ENCODE measurements at regions not wholly inside any gene's neighbourhood (a gene's known extent, or its start where the extent isn't known, plus 50 kb on each side); places are given as distances from the start of the nearest gene placed in this dataset.
A peak's percentile ranks its signal among the peaks of the same experiment; 100 is the strongest.

DNA sequence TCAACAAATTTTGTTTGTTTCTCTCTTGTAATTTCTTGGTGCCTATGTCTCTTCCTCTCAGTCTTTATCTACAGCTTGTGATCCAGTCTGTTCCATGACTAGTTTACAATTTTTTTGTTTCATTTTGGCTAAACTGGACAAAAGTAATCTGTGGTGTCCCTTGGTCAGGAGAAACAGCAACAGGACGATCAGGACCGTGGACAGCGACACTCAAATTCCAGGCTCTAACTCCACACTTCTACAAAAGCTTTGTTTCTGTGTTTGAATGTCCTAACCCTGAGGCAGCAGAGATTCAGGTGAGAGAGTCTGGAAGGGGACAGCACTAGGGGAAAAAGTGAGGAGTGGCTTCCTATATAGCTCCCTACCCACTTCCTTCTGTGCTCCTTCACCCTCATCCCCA, 593.3 kb upstream of the FANCL start (continued):
- TF ChIP-seq CHD7 (IDR thresholded peaks at IDR 0.05; ENCODE audit: insufficient replicate concordance, low read length) (peak; percentile 50), YY1 (IDR thresholded peaks at IDR 0.05; ENCODE audit: low read depth, low read length) (no peak), SP2 (IDR thresholded peaks at IDR 0.05; ENCODE audit: low read length) (no peak), TAF1 (IDR thresholded peaks at IDR 0.05; ENCODE audit: low read depth, low read length) (no peak), TEAD4 (IDR thresholded peaks at IDR 0.05; ENCODE audit: low read depth, low read length) (peak; percentile 99), ATF3 (IDR thresholded peaks at IDR 0.05; ENCODE audit: insufficient read depth, low read depth, low read length) (no peak), FOSL1 (IDR thresholded peaks at IDR 0.05; ENCODE audit: insufficient read depth, low read depth, low read length) (no peak), SAP30 (IDR thresholded peaks at IDR 0.05; ENCODE audit: insufficient read depth, insufficient replicate concordance, low read length) (no peak), HDAC2 (IDR thresholded peaks at IDR 0.05; ENCODE audit: borderline replicate concordance in 1 of 2, low read depth in 2 of 2, low read length in 2 of 2) (no peak), SIN3A (conservative IDR thresholded peaks at IDR 0.05 in 1 of 2, IDR thresholded peaks at IDR 0.05 in 1 of 2; ENCODE audit: low read depth in 1 of 2, low read length in 2 of 2) (peak in 1 of 2 experiments; percentile 35; a peak in 1 of 4 replicates), NANOG (IDR thresholded peaks at IDR 0.05; ENCODE audit: insufficient read depth, low read depth, low read length, poor library complexity, severe bottlenecking) (no peak)
